RWPE2 (cell line): ENCODE measurements at regions not wholly inside any gene's neighbourhood (a gene's known extent, or its start where the extent isn't known, plus 50 kb on each side); places are given as distances from the start of the nearest gene placed in this dataset.

Experiments
- ATAC-seq: fragments of 200-7000 bp; cut with Tn5 transposase; 3 replicates; pipeline ENCODE4 v1.9.1; 2021; ENCODE audit warnings: low read depth
- DNase-seq: peaks from one replicate; pipeline ENCODE4 v3.0.0-alpha.2; 2020; ENCODE audit warnings: low spot score
- H3K27ac ChIP-seq: fragments of 450-650 bp; 2 replicates; pipeline ENCODE4 v1.5.1; 2017; ENCODE audit warnings: mild to moderate bottlenecking; ENCODE audit not compliant: poor library complexity, severe bottlenecking
- H3K27me3 ChIP-seq: fragments of 250-450 bp; sonication (Bioruptor Pico); 2 replicates; pipeline ENCODE4 v1.5.1; 2021; ENCODE audit warnings: mild to moderate bottlenecking, moderate library complexity; ENCODE audit not compliant: insufficient read depth, poor library complexity, severe bottlenecking
- H3K36me3 ChIP-seq: fragments of 250-450 bp; sonication (Bioruptor Pico); 2 replicates; pipeline ENCODE4 v1.5.1; 2020; ENCODE audit warnings: low read depth, mild to moderate bottlenecking, moderate library complexity
- H3K4me1 ChIP-seq: fragments of 250-450 bp; sonication (Bioruptor Pico); 2 replicates; pipeline ENCODE4 v1.5.1; 2021; ENCODE audit warnings: mild to moderate bottlenecking, moderate library complexity; ENCODE audit not compliant: insufficient read depth, poor library complexity, severe bottlenecking
- H3K4me3 ChIP-seq: fragments of 250-450 bp; sonication (Bioruptor Pico); 2 replicates; pipeline ENCODE4 v1.5.1; 2021; ENCODE audit warnings: mild to moderate bottlenecking, moderate library complexity; ENCODE audit not compliant: severe bottlenecking
- H3K9me3 ChIP-seq: fragments of 250-450 bp; sonication (Bioruptor Pico); 2 replicates; pipeline ENCODE4 v1.5.1; 2021; ENCODE audit warnings: mild to moderate bottlenecking, moderate library complexity; ENCODE audit not compliant: severe bottlenecking
- CTCF ChIP-seq: fragments of 450-650 bp; IDR thresholded peaks from one replicate; pipeline ENCODE4 v1.5.1; 2017; ENCODE audit warnings: mild to moderate bottlenecking, moderate library complexity; ENCODE audit not compliant: poor library complexity, severe bottlenecking

- ATAC-seq (no peak), DNase-seq (no peak)
- TF ChIP-seq CTCF: no peak
- Histone ChIP-seq H3K36me3 (no peaks in the 10 kb centered on the region), H3K27me3 (no peaks in the 10 kb centered on the region), H3K4me1 (peaks cover 8% of the 10 kb centered on the region), H3K9me3 (no peaks in the 10 kb centered on the region), H3K27ac (no peak overlapping the region), H3K4me3 (no peak overlapping the region)
Observed at GRCh38 chr15:47570881-47571640, 146.2 kb upstream of the SEMA6D start.

- no peak for ATAC-seq
- Histone ChIP-seq H3K4me3 (no peak overlapping the region), H3K27me3 (no peaks in the 10 kb centered on the region), H3K27ac (no peak overlapping the region), H3K36me3 (no peaks in the 10 kb centered on the region), H3K9me3 (no peaks in the 10 kb centered on the region), H3K4me1 (peaks cover 8% of the 10 kb centered on the region)
- DNase-seq: no peak
- TF ChIP-seq CTCF: no peak
Observed at GRCh38 chr15:47573673-47574072, 143.6 kb upstream of the SEMA6D start.

GRCh38 chr15:47577000-47577399 is 140.3 kb upstream of the SEMA6D start:
- no peak overlapping the region for H3K27ac ChIP-seq
- no peaks in the 10 kb centered on the region for H3K27me3 ChIP-seq
- no peaks in the 10 kb centered on the region for H3K36me3 ChIP-seq
- no peak for TF ChIP-seq CTCF
- no peaks in the 10 kb centered on the region for H3K9me3 ChIP-seq
- DNase-seq (no peak), ATAC-seq (no peak)
- peaks cover 8% of the 10 kb centered on the region for H3K4me1 ChIP-seq
- H3K4me3 ChIP-seq: no peak overlapping the region

GRCh38 chr15:47577461-47577860 is 139.8 kb upstream of the SEMA6D start:
- Histone ChIP-seq H3K27me3 (no peaks in the 10 kb centered on the region), H3K9me3 (no peaks in the 10 kb centered on the region), H3K27ac (no peak overlapping the region), H3K4me3 (no peak overlapping the region), H3K36me3 (no peaks in the 10 kb centered on the region), H3K4me1 (peaks cover 8% of the 10 kb centered on the region)
- ATAC-seq: no peak
- no peak for DNase-seq
- no peak for TF ChIP-seq CTCF

- DNase-seq (no peak), ATAC-seq (0 out of 3 replicates have a peak, but pooled peaks have one; percentile 10)
- no peak for TF ChIP-seq CTCF
Observed at GRCh38 chr15:47582233-47582632, 135.1 kb upstream of the SEMA6D start.

More at GRCh38 chr15:47582233-47582632, 135.1 kb upstream of the SEMA6D start:
- Histone ChIP-seq H3K27ac (no peak overlapping the region), H3K9me3 (no peaks in the 10 kb centered on the region), H3K4me3 (no peak overlapping the region), H3K36me3 (no peaks in the 10 kb centered on the region), H3K4me1 (no peaks in the 10 kb centered on the region), H3K27me3 (no peaks in the 10 kb centered on the region)
